GM12874 (cell line): ENCODE measurements at regions not wholly inside any gene's neighbourhood (a gene's known extent, or its start where the extent isn't known, plus 50 kb on each side); places are given as distances from the start of the nearest gene placed in this dataset.

Experiments
- CTCF ChIP-seq: IDR thresholded peaks from 2 replicates; pipeline ENCODE4 v1.5.1; 2011; ENCODE audit warnings: low read depth, mild to moderate bottlenecking, control low read depth, low read length, moderate library complexity; ENCODE audit not compliant: insufficient read depth

- no peak for TF ChIP-seq CTCF
Observed at GRCh38 chr2:199024224-199024623, 433.5 kb downstream of the SATB2 start.

- peak; percentile 27; the same call in 1 of the 2 replicates for TF ChIP-seq CTCF
Observed at GRCh38 chr2:199019898-199020507, 437.7 kb downstream of the SATB2 start.

- no peak for TF ChIP-seq CTCF
Observed at GRCh38 chr2:199018826-199019225, 438.9 kb downstream of the SATB2 start.

- TF ChIP-seq CTCF: no peak
Observed at GRCh38 chr2:199015072-199015471, 442.7 kb downstream of the SATB2 start.

GRCh38 chr2:199014226-199014625 is 443.5 kb downstream of the SATB2 start:
- no peak for TF ChIP-seq CTCF

- no peak for TF ChIP-seq CTCF
Observed at GRCh38 chr2:199011908-199012307, 445.8 kb downstream of the SATB2 start.

GRCh38 chr2:198994678-198995077 is 463.1 kb downstream of the SATB2 start:
- no peak for TF ChIP-seq CTCF

- TF ChIP-seq CTCF: no peak
Observed at GRCh38 chr2:198991431-198991830, 466.3 kb downstream of the SATB2 start.
